HFFc6 (cell line): ENCODE measurements at regions not wholly inside any gene's neighbourhood (a gene's known extent, or its start where the extent isn't known, plus 50 kb on each side); places are given as distances from the start of the nearest gene placed in this dataset.
A peak's percentile ranks its signal among the peaks of the same experiment; 100 is the strongest.

Source experiments
- DNase-seq: peaks from one replicate; pipeline ENCODE4 v3.0.0-alpha.2; 2018
- H3K27ac Mint-ChIP-seq: 2 replicates; pipeline ENCODE4 v1.8.0; 2020; ENCODE audit warnings: mild to moderate bottlenecking, mixed read lengths
- H3K27me3 Mint-ChIP-seq: 2 replicates; pipeline ENCODE4 v1.8.0; 2021; ENCODE audit warnings: mild to moderate bottlenecking, moderate library complexity, mixed read lengths; ENCODE audit not compliant: insufficient read depth
- H3K36me3 Mint-ChIP-seq: 2 replicates; pipeline ENCODE4 v1.8.0; 2021; ENCODE audit warnings: low read depth, mixed read lengths
- H3K4me1 Mint-ChIP-seq: 2 replicates; pipeline ENCODE4 v1.8.0; 2020; ENCODE audit warnings: low read depth, mixed read lengths
- H3K4me3 Mint-ChIP-seq: 2 replicates; pipeline ENCODE4 v1.8.0; 2020; ENCODE audit warnings: mild to moderate bottlenecking, moderate library complexity, mixed read lengths
- H3K9me3 Mint-ChIP-seq: 2 replicates; pipeline ENCODE4 v1.8.0; 2020; ENCODE audit warnings: mild to moderate bottlenecking, mixed read lengths
- TF ChIP-seq, protein P1 (sequence below): fragments of 200-600 bp; sonication (generic); IDR thresholded peaks from 2 replicates; pipeline ENCODE4 v1.5.0; 2021; ENCODE audit warnings: antibody characterized with exemption, mild to moderate bottlenecking

- no peak for DNase-seq
- Mint-ChIP-seq H3K36me3 (no peaks in the 10 kb centered on the region), H3K27ac (no peak overlapping the region), H3K4me1 (no peaks in the 10 kb centered on the region), H3K9me3 (peaks cover 6% of the 10 kb centered on the region; the same call in 1 of the 2 replicates), H3K27me3 (peaks cover 61% of the 10 kb centered on the region), H3K4me3 (no peak overlapping the region)
- TF ChIP-seq, protein P1, sequence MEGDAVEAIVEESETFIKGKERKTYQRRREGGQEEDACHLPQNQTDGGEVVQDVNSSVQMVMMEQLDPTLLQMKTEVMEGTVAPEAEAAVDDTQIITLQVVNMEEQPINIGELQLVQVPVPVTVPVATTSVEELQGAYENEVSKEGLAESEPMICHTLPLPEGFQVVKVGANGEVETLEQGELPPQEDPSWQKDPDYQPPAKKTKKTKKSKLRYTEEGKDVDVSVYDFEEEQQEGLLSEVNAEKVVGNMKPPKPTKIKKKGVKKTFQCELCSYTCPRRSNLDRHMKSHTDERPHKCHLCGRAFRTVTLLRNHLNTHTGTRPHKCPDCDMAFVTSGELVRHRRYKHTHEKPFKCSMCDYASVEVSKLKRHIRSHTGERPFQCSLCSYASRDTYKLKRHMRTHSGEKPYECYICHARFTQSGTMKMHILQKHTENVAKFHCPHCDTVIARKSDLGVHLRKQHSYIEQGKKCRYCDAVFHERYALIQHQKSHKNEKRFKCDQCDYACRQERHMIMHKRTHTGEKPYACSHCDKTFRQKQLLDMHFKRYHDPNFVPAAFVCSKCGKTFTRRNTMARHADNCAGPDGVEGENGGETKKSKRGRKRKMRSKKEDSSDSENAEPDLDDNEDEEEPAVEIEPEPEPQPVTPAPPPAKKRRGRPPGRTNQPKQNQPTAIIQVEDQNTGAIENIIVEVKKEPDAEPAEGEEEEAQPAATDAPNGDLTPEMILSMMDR = no peak
Measured at GRCh38 chr22:45094825-45095224, 68.9 kb upstream of the NUP50 start.

GRCh38 chr22:45096256-45096907 is 67.3 kb upstream of the NUP50 start:
- peaks cover 56% of the 10 kb centered on the region for H3K27me3 Mint-ChIP-seq
- peaks cover 6% of the 10 kb centered on the region; the same call in 1 of the 2 replicates for H3K9me3 Mint-ChIP-seq
- H3K36me3 Mint-ChIP-seq = no peaks in the 10 kb centered on the region
- TF ChIP-seq, protein P1 = peak; percentile 83
- no peak overlapping the region for H3K4me3 Mint-ChIP-seq
- no peak overlapping the region for H3K27ac Mint-ChIP-seq
- H3K4me1 Mint-ChIP-seq = no peaks in the 10 kb centered on the region
- peak; percentile 48 for DNase-seq

DNA sequence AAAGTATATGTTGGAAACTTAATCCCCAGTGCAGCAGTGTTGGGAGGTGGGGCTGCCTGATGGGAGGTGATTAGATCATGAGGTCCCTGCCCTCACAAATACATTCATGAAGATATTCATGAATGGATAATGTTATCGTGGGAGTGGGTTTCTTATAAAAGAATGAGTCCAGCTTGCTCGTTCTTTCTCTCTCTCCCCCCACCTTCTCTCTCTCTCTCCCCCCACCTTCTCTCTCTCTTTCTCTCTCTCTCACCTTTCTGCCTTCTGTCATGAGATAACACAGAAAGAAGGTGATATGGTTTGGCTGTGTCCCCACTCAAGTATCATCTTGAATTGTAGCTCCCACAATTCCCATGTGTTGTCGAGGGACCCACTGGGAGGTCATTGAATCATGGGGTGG is 66.7 kb upstream of the NUP50 start:
- TF ChIP-seq, protein P1 = no peak
- Mint-ChIP-seq H3K36me3 (no peaks in the 10 kb centered on the region), H3K9me3 (peaks cover 6% of the 10 kb centered on the region; the same call in 1 of the 2 replicates), H3K4me3 (no peak overlapping the region), H3K4me1 (peaks cover 3% of the 10 kb centered on the region; the same call in 1 of the 2 replicates), H3K27me3 (peaks cover 57% of the 10 kb centered on the region), H3K27ac (no peak overlapping the region)
- no peak for DNase-seq

- H3K4me3 Mint-ChIP-seq = no peak overlapping the region
- DNase-seq = no peak
- peaks cover 5% of the 10 kb centered on the region; the same call in 1 of the 2 replicates for H3K4me1 Mint-ChIP-seq
- no peaks in the 10 kb centered on the region; the same call in 1 of the 2 replicates for H3K9me3 Mint-ChIP-seq
- TF ChIP-seq, protein P1 = no peak
- H3K27me3 Mint-ChIP-seq = peaks cover 58% of the 10 kb centered on the region
- no peaks in the 10 kb centered on the region for H3K36me3 Mint-ChIP-seq
- H3K27ac Mint-ChIP-seq = no peak overlapping the region
Measured at GRCh38 chr22:45098056-45098455, 65.7 kb upstream of the NUP50 start.

DNA sequence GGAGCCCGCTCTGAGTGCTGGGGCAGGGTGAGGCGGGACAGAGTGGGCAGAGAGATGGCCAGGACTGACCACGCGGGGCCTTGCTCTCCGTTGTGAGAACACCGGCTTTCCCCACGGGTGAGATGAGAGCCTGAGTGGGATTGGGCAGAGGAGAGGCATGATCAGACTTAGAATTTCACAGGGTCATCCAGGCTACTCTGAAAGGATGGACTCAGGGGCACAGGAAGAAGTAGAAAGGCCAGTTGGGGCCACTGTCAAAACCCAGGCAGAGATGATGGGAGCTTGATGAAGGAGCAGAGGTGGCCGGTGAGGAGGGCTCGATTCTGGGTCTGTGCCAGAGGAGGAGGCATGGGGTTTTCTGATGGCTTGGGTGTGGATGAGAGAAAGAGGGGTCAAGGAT is 63.8 kb upstream of the NUP50 start:
- Mint-ChIP-seq H3K27me3 (peaks cover 50% of the 10 kb centered on the region), H3K4me1 (peaks cover 5% of the 10 kb centered on the region; the same call in 1 of the 2 replicates), H3K27ac (no peak overlapping the region), H3K4me3 (no peak overlapping the region), H3K36me3 (no peaks in the 10 kb centered on the region), H3K9me3 (no peaks in the 10 kb centered on the region)
- DNase-seq = no peak
- TF ChIP-seq, protein P1 = no peak
